A549 (cell line): ENCODE measurements at regions not wholly inside any gene's neighbourhood (a gene's known extent, or its start where the extent isn't known, plus 50 kb on each side); places are given as distances from the start of the nearest gene placed in this dataset.

Experiments used
- ATAC-seq, 2 experiments: fragments of 200-7000 bp in 1 of 2; fragments of >200 bp in 1 of 2; cut with Nextera tagmentation in 1 of 2; cut with Tn5 transposase in 1 of 2; 3 replicates each; pipeline versions ENCODE4 v1.8.0 to v1.9.1; 2018 to 2020; ENCODE audit warnings: mild to moderate bottlenecking in 1 of 2, moderate library complexity in 1 of 2
- CTCF ChIA-PET: fragments of 300-600 bp; sonication (Branson Sonifier 250); formaldehyde crosslinking; extraction: SDS; loops from one replicate; lab custom pipeline; 2021; ENCODE audit warnings: antibody characterized with exemption, inconsistent platforms; lab: Yijun Ruan, JAX
- POLR2A ChIA-PET: fragments of 350-600 bp; formaldehyde crosslinking; extraction: SDS; loops from one replicate; lab custom pipeline; 2021; ENCODE audit warnings: antibody characterized with exemption, inconsistent platforms; lab: Yijun Ruan, JAX
- DNase-seq, 2 experiments: peaks; one replicate each; pipeline versions ENCODE4 v3.0.0 to v3.0.0-alpha.2; 2011 to 2016; ENCODE audit warnings: low read depth in 1 of 2, low spot score in 1 of 2
- FAIRE-seq: peaks from 2 replicates; lab custom pipeline; 2011; peaks lifted over from hg19 to GRCh38; lab: Jason Lieb, UNC
- H3K27ac ChIP-seq, 2 experiments: fragments of >200 bp; sonication (Bioruptor Twin); formaldehyde crosslinking; 3 replicates each; pipeline ENCODE4 v1.5.1; 2016 to 2017
- H3K4me1 ChIP-seq: fragments of >200 bp; sonication (Bioruptor Twin); formaldehyde crosslinking; 3 replicates; pipeline ENCODE4 v1.6.1; 2016
- H3K4me2 ChIP-seq: fragments of >200 bp; sonication (Bioruptor Twin); formaldehyde crosslinking; 3 replicates; pipeline ENCODE4 v1.6.1; 2016
- H3K4me3 ChIP-seq: fragments of >200 bp; sonication (Bioruptor Twin); formaldehyde crosslinking; 3 replicates; pipeline ENCODE4 v1.5.1; 2016
- H3K9me3 ChIP-seq: fragments of >200 bp; sonication (Bioruptor Twin); formaldehyde crosslinking; 3 replicates; pipeline ENCODE4 v1.6.1; 2016
- BCL3 ChIP-seq: fragments of >200 bp; sonication (Bioruptor Twin); formaldehyde crosslinking; IDR thresholded peaks from 3 replicates; pipeline ENCODE4 v1.6.1; 2016
- CBX2 ChIP-seq: fragments of 200-600 bp; sonication (generic); IDR thresholded peaks from 2 replicates; pipeline ENCODE4 v1.6.1; 2016; ENCODE audit warnings: low read depth, mild to moderate bottlenecking, borderline replicate concordance
- CEBPB ChIP-seq, 2 experiments: fragments of >200 bp in 1 of 2; sonication (Bioruptor Twin) in 1 of 2; formaldehyde crosslinking in 1 of 2; IDR thresholded peaks; 2 replicates each; pipeline ENCODE4 v1.6.1; 2012 to 2016
- CHD2 ChIP-seq: fragments of 150-350 bp; IDR thresholded peaks from 2 replicates; pipeline ENCODE4 v1.6.1; 2014; ENCODE audit warnings: low read length; ENCODE audit not compliant: partially characterized antibody
- EHMT2 ChIP-seq: fragments of 200-600 bp; sonication (generic); IDR thresholded peaks from 2 replicates; pipeline ENCODE4 v1.6.1; 2016; ENCODE audit warnings: antibody characterized with exemption, low read depth, mild to moderate bottlenecking, moderate library complexity
- FOSL2 ChIP-seq, 2 experiments: fragments of 450-650 bp in 1 of 2; fragments of >200 bp in 1 of 2; sonication (Bioruptor Twin) in 1 of 2; formaldehyde crosslinking; IDR thresholded peaks; 2 replicates each; pipeline versions ENCODE4 v1.5.0 to v1.6.1; 2016 to 2020; ENCODE audit warnings: mild to moderate bottlenecking in 1 of 2, moderate library complexity in 1 of 2
- FOXS1 ChIP-seq: fragments of 250-450 bp; sonication (Bioruptor Pico); IDR thresholded peaks from 2 replicates; pipeline ENCODE4 v1.5.0; 2020; ENCODE audit warnings: mild to moderate bottlenecking, moderate library complexity
- HDAC2 ChIP-seq: fragments of 200-600 bp; sonication (generic); IDR thresholded peaks from 2 replicates; pipeline ENCODE4 v1.6.1; 2016
- HEYL ChIP-seq: fragments of 250-450 bp; sonication (Bioruptor Pico); IDR thresholded peaks from 2 replicates; pipeline ENCODE4 v1.8.0; 2021; ENCODE audit warnings: mild to moderate bottlenecking, moderate library complexity
- HMGXB4 ChIP-seq: fragments of 250-450 bp; sonication (Bioruptor Pico); IDR thresholded peaks from 2 replicates; pipeline ENCODE4 v1.5.0; 2021; ENCODE audit warnings: mild to moderate bottlenecking, moderate library complexity, borderline replicate concordance
- HOXA7 ChIP-seq: fragments of 250-450 bp; sonication (Bioruptor Pico); IDR thresholded peaks from 2 replicates; pipeline ENCODE4 v1.5.0; 2020; ENCODE audit warnings: mild to moderate bottlenecking, moderate library complexity
- JUN ChIP-seq, 2 experiments: fragments of >200 bp; sonication (Bioruptor Twin); formaldehyde crosslinking; IDR thresholded peaks; 2 replicates in 1 of 2; 3 replicates in 1 of 2; pipeline ENCODE4 v1.6.1; 2016 to 2017
- JUNB ChIP-seq: fragments of >200 bp; sonication (Bioruptor Twin); formaldehyde crosslinking; IDR thresholded peaks from 2 replicates; pipeline ENCODE4 v1.6.1; 2016
- NFE2L2 ChIP-seq: fragments of 150-350 bp; conservative IDR thresholded peaks from 2 replicates; pipeline ENCODE4 v1.6.1; 2014; ENCODE audit warnings: low read length
- NR3C1 ChIP-seq: fragments of >200 bp; sonication (Bioruptor Twin); formaldehyde crosslinking; IDR thresholded peaks from 3 replicates; pipeline ENCODE4 v1.6.1; 2017
- POLR2AphosphoS2 ChIP-seq: conservative IDR thresholded peaks from 2 replicates; pipeline ENCODE4 v1.6.1; 2012; ENCODE audit warnings: low read length, improper control_type of control experiment, inconsistent platforms
- RAD21 ChIP-seq, 2 experiments: fragments of >200 bp in 1 of 2; sonication (Bioruptor Twin) in 1 of 2; formaldehyde crosslinking in 1 of 2; IDR thresholded peaks in 1 of 2; conservative IDR thresholded peaks in 1 of 2; 2 replicates in 1 of 2; 3 replicates in 1 of 2; pipeline ENCODE4 v1.6.1; 2012 to 2018; ENCODE audit warnings: inconsistent platforms in 1 of 2
- REST ChIP-seq: fragments of 200-600 bp; sonication (generic); IDR thresholded peaks from 2 replicates; pipeline ENCODE4 v1.6.1; 2016; ENCODE audit warnings: antibody characterized with exemption, mild to moderate bottlenecking, moderate library complexity
- SREBF2 ChIP-seq: fragments of 450-650 bp; IDR thresholded peaks from 2 replicates; pipeline ENCODE4 v1.6.1; 2014; ENCODE audit warnings: mild to moderate bottlenecking, moderate library complexity
- TFCP2L1 ChIP-seq: fragments of 250-450 bp; sonication (Bioruptor Pico); IDR thresholded peaks from 2 replicates; pipeline ENCODE4 v1.5.0; 2021; ENCODE audit warnings: mild to moderate bottlenecking
- TP53 ChIP-seq: fragments of 250-450 bp; sonication (Bioruptor Pico); IDR thresholded peaks from 2 replicates; pipeline ENCODE4 v1.5.0; 2021; ENCODE audit warnings: mild to moderate bottlenecking, moderate library complexity
- ZNF302 ChIP-seq: fragments of 250-450 bp; sonication (Bioruptor Pico); IDR thresholded peaks from 2 replicates; pipeline ENCODE4 v1.9.0; 2021; ENCODE audit warnings: inconsistent platforms, mild to moderate bottlenecking, moderate library complexity
- WGBS: methylation state at CpG from one replicate; pipeline ENCODE4 v1.1.6; 2017; ENCODE audit errors: missing lambda C conversion rate; 5-methylcytosine and 5-hydroxymethylcytosine counted together
- TF ChIP-seq, protein P1 (sequence below): IDR thresholded peaks from 2 replicates; pipeline ENCODE4 v1.6.1; 2012
- TF ChIP-seq, protein P2 (sequence below): fragments of 250-450 bp; sonication (Bioruptor Pico); IDR thresholded peaks from 2 replicates; pipeline ENCODE4 v1.5.0; 2020; ENCODE audit warnings: low read depth, mild to moderate bottlenecking, moderate library complexity
- TF ChIP-seq, protein P3 (sequence below): IDR thresholded peaks from 2 replicates; pipeline ENCODE4 v1.6.1; 2012

DNA sequence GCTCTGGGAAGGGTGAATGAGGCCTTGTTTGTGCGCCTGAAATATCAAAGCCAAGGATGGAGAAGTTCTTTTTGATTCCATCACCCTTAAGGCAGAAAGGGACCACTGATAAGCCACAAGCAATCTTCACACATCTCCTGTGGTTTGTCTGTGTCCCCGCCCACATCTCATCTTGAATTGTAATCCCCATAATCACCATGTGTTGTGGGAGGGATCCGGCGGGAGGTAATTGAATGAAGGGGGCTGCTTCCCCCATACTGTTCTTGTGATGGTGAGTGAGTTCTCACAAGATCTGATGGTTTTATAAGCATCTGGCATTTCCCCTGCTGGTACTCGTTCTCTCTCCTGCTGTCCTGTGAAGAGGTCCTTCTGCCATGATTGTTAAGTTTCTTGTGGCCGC, 329.6 kb upstream of the RGMA start:
- Histone ChIP-seq H3K27ac (no peak overlapping the region), H3K4me2 (no peak overlapping the region), H3K4me3 (no peak overlapping the region), H3K4me1 (no peaks in the 10 kb centered on the region), H3K9me3 (no peaks in the 10 kb centered on the region)
- ATAC-seq, result no peak
- no peak for TF ChIP-seq JUN (IDR thresholded peaks at IDR 0.05)
- TF ChIP-seq POLR2AphosphoS2, result no peak
- no peak for TF ChIP-seq NR3C1
- no peak for TF ChIP-seq HOXA7 (CRISPR knock-in tag)
- TF ChIP-seq CHD2, result no peak
- no peak for TF ChIP-seq RAD21 (conservative IDR thresholded peaks at IDR 0.05 in 1 of 2, IDR thresholded peaks at IDR 0.05 in 1 of 2)
- no peak for TF ChIP-seq BCL3
- no peak for TF ChIP-seq REST
- TF ChIP-seq TFCP2L1, result no peak
- TF ChIP-seq NFE2L2, result no peak
- TF ChIP-seq ZNF302, result no peak
- TF ChIP-seq, protein P1, sequence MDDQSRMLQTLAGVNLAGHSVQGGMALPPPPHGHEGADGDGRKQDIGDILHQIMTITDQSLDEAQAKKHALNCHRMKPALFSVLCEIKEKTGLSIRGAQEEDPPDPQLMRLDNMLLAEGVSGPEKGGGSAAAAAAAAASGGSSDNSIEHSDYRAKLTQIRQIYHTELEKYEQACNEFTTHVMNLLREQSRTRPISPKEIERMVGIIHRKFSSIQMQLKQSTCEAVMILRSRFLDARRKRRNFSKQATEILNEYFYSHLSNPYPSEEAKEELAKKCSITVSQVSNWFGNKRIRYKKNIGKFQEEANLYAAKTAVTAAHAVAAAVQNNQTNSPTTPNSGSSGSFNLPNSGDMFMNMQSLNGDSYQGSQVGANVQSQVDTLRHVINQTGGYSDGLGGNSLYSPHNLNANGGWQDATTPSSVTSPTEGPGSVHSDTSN, result no peak
- TF ChIP-seq TP53 (CRISPR knock-in tag), result no peak
- no peak for TF ChIP-seq JUNB
- no peak for TF ChIP-seq CEBPB (IDR thresholded peaks at IDR 0.05)
- ChIA-PET POLR2A (no interaction called here), CTCF (no interaction called here)
- WGBS, result 42% methylated on average over 6 of the region's 6 CpGs
- no peak for FAIRE-seq
- DNase-seq, result no peak

DNA sequence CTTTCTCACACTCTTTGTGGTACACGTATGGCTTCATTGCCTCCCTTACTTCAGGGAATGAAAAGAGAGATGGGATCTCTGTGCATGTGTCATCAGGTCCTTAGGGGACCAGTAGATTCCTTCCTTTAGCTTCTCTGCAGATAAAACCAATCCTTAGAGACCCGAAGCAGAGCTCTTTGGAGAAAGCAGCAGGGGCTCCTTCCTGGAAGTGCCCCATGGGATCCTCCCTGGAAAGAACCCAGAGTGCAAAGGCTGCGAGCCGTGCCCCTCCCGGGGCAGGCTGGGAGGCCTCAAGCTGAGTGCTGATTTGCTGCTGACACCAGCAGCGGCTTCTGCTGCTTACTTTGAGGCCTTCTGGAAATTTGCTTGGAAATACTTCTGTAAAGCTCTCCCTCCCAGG, 328.6 kb upstream of the RGMA start:
- no peak for DNase-seq
- Histone ChIP-seq H3K27ac (no peak overlapping the region), H3K4me3 (no peak overlapping the region), H3K9me3 (no peaks in the 10 kb centered on the region), H3K4me2 (no peak overlapping the region), H3K4me1 (no peaks in the 10 kb centered on the region)
- ATAC-seq, result no peak
- ChIA-PET POLR2A (no interaction called here), CTCF (interaction anchor here (0.5 to 2.6 kb wide), 2 partner anchors 10 to 1326 kb away, joined by 3 to 8 read pairs; no protein-coding TSS in a partner anchor)
- FAIRE-seq, result no peak
- 3% methylated on average over 6 of the region's 6 CpGs for WGBS
- TF ChIP-seq, protein P2, sequence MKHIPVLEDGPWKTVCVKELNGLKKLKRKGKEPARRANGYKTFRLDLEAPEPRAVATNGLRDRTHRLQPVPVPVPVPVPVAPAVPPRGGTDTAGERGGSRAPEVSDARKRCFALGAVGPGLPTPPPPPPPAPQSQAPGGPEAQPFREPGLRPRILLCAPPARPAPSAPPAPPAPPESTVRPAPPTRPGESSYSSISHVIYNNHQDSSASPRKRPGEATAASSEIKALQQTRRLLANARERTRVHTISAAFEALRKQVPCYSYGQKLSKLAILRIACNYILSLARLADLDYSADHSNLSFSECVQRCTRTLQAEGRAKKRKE (CRISPR knock-in tag), result no peak
- TF ChIP-seq POLR2AphosphoS2 (no peak), SREBF2 (no peak), HDAC2 (no peak), HMGXB4 (no peak), CBX2 (no peak), EHMT2 (no peak), FOXS1 (no peak), FOSL2 (IDR thresholded peaks at IDR 0.05) (no peak), FOSL2 (CRISPR knock-in tag; IDR thresholded peaks at IDR 0.05) (no peak), HEYL (CRISPR knock-in tag) (no peak), CEBPB (IDR thresholded peaks at IDR 0.05) (no peak)
- TF ChIP-seq, protein P3, sequence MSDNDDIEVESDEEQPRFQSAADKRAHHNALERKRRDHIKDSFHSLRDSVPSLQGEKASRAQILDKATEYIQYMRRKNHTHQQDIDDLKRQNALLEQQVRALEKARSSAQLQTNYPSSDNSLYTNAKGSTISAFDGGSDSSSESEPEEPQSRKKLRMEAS, result no peak
- TF ChIP-seq, protein P1, result no peak
